NCI-H1092 (cell line): ENCODE measurements at regions not wholly inside any gene's neighbourhood (a gene's known extent, or its start where the extent isn't known, plus 50 kb on each side); places are given as distances from the start of the nearest gene placed in this dataset.
"Not testable (repeated sequence)": the region's sequence is repeated elsewhere in the genome, so short reads cannot be mapped to it uniquely, and the experiment has no call there.

Experiments
- DNase-seq: peaks from one replicate; lab custom pipeline; 2025; lab: John Stamatoyannopoulos, UW

- no peak for DNase-seq
Observed at GRCh38 chr7:136117539-136117938, 140.4 kb upstream of the MTPN start.

DNA sequence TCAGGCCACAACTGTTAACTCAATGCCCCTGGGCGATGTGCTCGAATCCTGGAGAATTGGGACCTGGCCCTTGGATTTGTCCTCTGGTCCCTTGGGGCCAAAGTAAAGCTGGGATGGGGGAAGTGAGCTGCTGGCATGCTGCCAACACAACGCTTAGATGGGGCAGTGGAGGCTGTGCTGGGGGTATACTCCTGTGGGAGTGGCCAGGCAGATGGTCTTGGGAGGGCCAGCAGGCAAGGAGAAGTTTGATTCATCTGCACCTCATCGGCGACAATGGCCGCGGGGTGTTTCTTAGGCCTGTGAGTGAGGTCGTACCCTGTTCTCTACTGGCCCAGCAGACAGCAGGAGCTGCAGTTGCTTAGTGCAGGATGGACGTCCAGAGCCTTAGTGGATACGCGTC is 139.0 kb upstream of the MTPN start:
- no peak for DNase-seq

DNA sequence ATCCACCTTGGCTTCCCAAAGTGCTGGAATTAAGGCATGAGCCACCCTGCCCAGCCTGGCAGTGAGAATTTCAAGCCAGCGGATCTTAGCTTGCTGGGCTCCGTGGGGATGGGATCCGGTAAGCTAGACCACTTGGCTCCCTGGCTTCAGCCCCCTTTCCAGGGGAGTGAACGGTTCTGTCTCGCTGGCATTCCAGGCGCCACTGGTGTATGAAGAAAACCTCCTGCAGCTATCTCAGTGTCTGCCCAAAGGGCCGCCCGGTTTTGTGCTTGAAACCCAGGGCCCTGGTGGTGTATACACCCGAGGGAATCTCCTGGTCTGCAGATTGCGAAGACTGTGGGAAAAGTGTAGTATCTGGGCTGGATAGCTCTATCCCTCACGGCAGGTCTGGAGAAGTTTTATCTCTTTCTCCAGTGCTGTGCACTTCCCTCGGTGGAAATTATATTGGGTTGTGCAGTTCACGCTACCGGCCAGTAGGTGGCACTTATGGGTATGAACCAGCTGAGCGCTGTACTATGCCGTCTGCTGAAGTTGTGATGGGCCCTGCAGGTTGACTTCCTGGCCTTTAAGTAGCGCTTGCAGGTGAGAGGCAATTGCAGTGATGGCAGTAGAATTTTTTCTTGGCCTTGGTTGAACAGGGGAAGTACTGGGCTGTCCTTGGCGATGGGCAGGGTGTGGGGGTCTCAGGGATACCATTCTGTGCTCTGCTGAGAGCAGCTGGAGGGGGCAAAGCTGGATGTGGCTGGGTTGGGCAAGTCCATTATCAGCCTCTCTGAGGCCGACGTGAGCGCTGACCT is 138.0 kb upstream of the MTPN start:
- peak; percentile 21 for DNase-seq

- DNase-seq: not testable (repeated sequence)
Observed at GRCh38 chr7:136114467-136114866, 137.3 kb upstream of the MTPN start.

DNA sequence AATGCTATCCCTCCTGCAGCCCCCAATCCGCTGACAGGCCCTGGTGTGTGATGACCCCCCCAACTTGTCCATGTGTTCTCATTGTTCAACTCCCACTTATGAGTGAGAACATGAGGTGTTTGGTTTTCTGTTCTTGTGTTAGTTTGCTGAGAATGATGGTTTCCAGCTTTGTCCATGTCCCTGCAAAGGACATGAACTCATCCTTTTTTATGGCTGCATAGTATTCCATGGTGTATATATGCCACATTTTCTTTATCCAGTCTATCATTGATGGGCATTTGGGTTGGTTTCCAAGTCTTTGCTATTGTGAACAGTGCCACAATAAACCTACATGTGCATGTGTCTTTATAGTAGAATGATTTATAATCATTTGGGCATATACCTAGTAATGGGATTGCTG is 131.9 kb upstream of the MTPN start:
- DNase-seq: not testable (repeated sequence)

DNA sequence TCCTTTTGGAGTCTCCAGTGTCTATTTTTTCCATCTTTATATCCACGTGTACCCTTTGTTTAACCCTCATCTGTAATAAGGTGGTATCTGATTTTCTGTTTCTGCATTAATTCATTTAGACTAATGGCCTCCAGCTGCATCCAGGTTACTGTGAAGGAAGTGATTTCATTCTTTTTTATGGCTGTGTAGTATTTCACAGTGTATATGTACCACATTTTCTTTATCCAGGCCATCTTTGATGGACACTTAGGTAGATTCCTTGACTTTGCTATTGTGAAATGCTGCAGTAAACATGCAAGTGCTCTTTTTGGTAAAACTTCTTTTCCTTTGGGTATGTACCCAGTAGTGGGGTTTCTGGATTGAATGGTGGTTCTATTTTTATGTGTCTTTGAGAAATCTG is 128.0 kb upstream of the MTPN start:
- no peak for DNase-seq

GRCh38 chr7:136104269-136104603 is 127.1 kb upstream of the MTPN start:
- no peak for DNase-seq

DNA sequence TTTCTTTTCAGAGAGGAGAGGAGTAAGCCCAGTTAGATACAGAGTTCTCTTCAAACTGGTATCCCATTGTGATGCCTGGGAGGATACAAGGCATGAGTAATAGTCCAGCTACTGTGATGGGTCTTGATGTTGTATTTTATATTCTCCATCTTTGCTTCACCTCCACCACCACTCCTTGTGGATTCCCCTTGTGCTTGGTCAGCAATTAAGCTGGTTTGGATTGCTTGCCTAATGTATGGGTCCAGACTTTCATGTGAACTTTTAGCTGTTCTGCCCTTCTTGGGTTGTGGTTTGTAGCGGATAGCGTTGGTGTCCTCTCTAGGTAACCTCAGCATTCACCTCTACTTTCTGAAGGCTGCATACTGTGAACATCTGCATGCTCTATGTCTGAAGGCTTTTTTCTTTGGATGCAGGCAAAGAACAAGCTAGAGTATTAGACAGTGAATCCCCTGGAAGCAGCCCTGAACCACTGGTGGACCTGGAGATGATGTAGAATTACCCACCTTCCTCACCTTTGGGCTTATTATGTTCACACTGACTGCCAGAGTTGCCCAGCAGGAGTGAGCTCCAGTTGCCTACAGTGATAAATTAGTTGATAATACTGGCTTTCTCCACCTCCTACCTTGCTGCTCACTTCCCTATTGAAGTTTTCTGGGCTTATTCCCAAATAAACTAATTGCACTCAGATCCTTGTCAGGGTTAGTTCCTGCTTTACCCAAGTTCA is 126.5 kb upstream of the MTPN start:
- no peak for DNase-seq

DNA sequence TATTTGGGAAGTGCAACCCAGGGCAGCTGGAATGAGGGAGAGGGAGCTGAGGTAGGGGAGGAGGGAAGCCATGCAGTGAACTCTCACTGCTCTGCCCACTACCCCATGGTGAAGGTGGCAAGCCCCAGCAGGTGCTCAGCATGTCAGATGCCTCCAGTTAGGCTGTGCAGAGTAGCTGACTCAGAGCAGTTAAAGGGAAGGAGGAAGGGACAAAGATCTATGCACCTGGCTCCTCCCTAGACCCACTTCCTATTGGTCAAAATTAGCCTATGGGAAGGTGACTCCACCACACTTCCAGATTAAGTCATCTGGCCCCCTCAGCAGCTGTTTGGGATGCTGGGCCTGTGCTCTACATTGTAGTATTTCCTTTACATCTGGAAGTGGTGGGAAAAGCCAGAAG is 125.7 kb upstream of the MTPN start:
- DNase-seq: no peak

GRCh38 chr7:136092714-136093113 is 115.6 kb upstream of the MTPN start:
- DNase-seq: not testable (repeated sequence)

DNA sequence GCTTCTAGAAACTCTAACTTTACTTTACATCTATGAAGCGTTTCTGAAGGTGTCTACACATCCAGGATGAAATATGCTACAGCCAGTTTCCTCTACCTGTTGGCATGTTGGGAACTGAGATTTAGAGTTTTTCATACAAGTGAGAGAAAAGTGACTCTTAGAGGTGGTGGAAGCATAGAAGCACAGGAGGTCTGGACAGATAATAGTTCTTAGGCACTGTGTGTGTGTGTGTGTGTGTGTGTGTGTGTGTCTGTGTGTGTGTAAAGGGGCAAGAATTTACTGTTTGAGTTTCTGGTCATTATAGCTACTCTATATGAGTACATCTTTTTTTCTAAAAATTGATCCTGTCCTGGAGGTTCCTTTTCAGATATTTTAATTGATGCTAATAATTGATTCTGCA is 110.7 kb upstream of the MTPN start:
- no peak for DNase-seq

- no peak for DNase-seq
Observed at GRCh38 chr7:136086712-136087111, 109.6 kb upstream of the MTPN start.

- no peak for DNase-seq
Observed at GRCh38 chr7:136079934-136080333, 102.8 kb upstream of the MTPN start.

DNA sequence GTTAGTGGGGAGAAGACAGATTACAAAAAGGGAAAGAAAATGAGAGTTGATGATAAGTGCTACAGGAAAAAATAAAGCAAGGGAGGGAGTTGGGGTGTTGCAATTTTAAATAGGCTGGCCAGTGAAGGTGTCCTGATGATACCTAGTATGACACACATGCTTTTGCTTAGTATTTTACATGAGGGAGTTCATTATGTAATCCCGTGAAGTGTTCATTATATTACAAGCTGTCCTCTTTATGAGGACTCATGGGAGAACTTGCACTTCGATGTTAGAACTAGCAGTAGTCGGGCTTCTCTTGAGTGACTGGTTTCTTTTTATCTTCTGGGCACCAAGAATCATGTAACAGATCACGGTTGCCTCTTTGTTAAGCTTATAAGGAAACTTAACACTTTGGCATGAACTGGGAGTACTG is 102.3 kb upstream of the MTPN start:
- DNase-seq: no peak

- DNase-seq: no peak
Observed at GRCh38 chr7:136079066-136079465, 101.9 kb upstream of the MTPN start.

DNA sequence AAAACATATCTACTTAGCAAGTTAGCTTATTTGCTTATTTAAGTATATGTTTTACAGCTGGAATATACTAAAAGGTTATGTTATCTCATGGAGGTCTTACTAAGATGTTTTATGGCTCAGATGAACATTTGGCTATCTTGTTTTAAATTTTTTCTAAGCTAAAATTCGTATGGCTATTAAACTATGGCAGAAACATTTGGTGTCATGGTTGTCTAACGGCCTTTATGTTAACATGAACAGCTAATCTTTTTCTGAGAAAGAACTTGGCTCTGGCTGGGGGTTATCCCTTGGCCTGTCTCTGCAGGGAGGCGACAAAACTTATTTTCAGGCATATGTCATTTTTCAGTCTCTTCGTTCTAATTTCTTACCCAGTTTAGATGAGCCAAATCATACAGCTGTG is 101.5 kb upstream of the MTPN start:
- DNase-seq: no peak

- DNase-seq: no peak
Observed at GRCh38 chr7:136076954-136077353, 99.8 kb upstream of the MTPN start.

- DNase-seq: peak; percentile 11
Observed at GRCh38 chr7:136074843-136075242, 97.7 kb upstream of the MTPN start.

DNA sequence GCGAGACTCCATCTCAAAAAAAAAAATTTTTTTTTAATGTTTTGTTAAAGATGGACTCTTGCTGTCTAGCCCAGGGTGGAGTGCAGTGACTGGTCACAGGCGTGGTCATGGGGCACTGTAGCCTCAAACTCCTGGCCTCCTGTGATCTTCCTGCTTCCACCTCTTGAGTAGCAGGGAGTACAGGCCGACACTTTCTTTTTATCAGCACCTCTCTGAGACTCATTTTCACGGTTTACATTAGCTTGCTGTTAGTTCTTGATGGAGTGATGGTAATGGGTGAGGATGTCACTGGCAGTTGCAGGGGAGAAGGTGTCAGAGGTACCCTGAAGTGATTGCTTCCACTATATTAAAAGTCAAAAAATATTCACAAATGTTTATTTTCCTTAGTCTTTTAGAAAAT is 95.3 kb upstream of the MTPN start:
- no peak for DNase-seq

DNA sequence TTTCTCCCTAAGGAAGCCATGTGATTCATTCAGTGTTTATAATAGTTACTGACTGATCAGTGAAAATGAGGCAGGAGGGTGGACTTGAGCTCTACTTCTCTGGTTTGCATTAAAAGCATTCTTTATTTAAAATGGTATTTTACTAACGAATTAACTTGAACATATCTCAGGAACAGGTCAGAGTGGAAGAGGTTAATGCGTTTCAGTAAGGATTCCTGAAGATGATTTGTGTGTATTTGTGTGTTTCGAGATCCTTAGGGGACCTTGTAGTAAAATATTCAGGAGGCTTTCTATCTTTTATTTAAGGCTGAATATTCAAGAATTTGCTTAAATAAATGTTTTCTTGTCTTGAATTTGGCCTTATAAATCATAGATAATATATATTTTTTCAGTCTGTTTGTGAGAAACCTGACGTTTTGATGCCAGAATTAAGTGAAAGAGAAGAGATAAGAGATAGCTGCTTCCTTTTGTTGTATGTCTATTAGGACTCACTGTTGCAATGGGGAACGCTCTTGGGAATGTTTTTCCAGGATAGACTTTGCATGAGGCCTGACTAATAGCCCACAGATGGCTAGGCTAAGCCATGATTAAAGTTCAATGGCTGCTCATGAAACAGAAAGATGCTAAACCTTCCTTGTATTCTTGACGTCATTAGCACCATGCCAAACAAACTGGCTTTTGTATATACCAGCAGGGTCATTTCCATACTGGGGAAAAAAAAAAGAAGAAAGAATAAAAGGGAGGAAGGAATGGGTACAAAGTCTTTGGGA is 93.8 kb upstream of the MTPN start:
- DNase-seq: no peak

DNA sequence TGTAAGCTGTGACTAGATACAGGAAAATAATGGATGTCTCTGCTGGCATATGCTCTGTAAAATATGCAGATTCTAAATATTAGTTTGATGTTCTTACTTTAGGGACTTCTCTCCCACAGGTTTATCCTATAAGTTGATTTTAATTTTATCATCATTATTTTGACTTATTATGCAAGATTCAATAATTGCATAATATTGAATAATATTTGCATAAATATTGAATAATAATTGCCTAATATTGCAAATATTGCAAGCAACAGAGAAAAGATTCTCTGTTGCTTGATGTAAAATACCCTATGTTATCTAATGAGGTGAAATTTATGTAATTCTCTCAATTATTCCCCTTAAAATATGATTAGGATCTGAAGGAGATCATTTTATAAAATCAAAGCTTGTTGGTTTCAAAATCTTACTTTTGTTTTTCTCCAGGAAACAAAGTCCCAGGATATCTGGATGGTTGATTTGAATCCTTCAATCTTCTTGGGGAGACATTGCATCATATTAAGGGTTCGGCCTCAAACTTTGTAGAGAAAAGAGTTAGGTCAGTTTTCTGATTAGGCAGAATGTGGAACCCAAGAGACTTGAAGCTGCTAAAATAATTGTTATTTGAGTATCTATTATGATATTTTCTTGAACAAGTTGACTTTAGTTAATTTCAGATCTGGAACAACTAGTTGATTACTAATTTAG is 92.8 kb upstream of the MTPN start:
- DNase-seq: no peak

DNA sequence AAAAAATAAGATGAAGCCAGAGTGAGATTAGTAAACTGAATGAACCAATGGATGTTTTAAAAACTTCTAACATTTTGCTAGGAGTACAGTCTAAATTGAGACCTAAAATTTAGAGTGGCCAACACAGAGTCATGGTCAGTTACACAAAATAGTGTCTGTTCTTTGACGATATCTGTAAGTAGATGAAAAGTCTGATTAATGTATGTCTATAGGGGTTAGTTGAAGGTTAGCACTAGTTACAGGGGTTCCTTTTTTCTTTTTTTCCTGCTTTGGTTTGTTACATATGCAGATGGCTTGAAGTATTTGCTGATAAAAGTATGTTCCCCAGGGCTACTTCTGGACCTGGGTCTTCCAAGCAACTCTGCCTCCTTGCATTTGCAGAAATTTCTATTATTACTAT is 90.1 kb upstream of the MTPN start:
- DNase-seq: no peak
